ENCODE measurements at regions not wholly inside any gene's neighbourhood (a gene's known extent, or its start where the extent isn't known, plus 50 kb on each side); places are given as distances from the start of the nearest gene placed in this dataset.
A peak's percentile ranks its signal among the peaks of the same experiment; 100 is the strongest.
"Not testable (repeated sequence)": the region's sequence is repeated elsewhere in the genome, so short reads cannot be mapped to it uniquely, and the experiment has no call there.

GRCh38 chr16:86259499-86259898 is 250.8 kb upstream of the FOXF1 start:
- 61 to 83% methylated on average over 4 of the region's 4 CpGs for WGBS, 2 donors
- no peak for DNase-seq
- Histone ChIP-seq H3K27me3 (no peaks in the 10 kb centered on the region), H3K9me3 (no peaks in the 10 kb centered on the region), H3K27ac (peak overlapping the region; percentile 31 to 75 (median 60)), H3K4me1 (peaks cover 0 to 16% (median 10%) of the 10 kb centered on the region in 4 donors), H3K4me3 (no peak overlapping the region), H3K36me3 (no peaks in the 10 kb centered on the region)
- intact Hi-C loops (cut with DNase I): no loop called here
- TF ChIP-seq POLR2AphosphoS5 (IDR thresholded peaks at IDR 0.05) (no peak), CTCF (IDR thresholded peaks at IDR 0.05) (no peak), EP300 (IDR thresholded peaks at IDR 0.05) (no peak), POLR2A (IDR thresholded peaks at IDR 0.05) (no peak)

- WGBS, 2 donors: 78 to 83% methylated on average over 2 of the region's 2 CpGs
- intact Hi-C loops (cut with DNase I): no loop called here
- peaks cover 0 to 16% (median 10%) of the 10 kb centered on the region in 4 donors for H3K4me1 ChIP-seq
- H3K36me3 ChIP-seq: no peaks in the 10 kb centered on the region
- H3K4me3 ChIP-seq: no peak overlapping the region
- no peak for DNase-seq
- H3K27me3 ChIP-seq: no peaks in the 10 kb centered on the region
- H3K27ac ChIP-seq: no peak overlapping the region
- TF ChIP-seq POLR2AphosphoS5 (IDR thresholded peaks at IDR 0.05): no peak
- TF ChIP-seq EP300 (IDR thresholded peaks at IDR 0.05): no peak
- TF ChIP-seq CTCF (IDR thresholded peaks at IDR 0.05): no peak
- TF ChIP-seq POLR2A (IDR thresholded peaks at IDR 0.05): no peak
- no peaks in the 10 kb centered on the region for H3K9me3 ChIP-seq
Observed at GRCh38 chr16:86261379-86261778, 248.9 kb upstream of the FOXF1 start.

- WGBS, 2 donors: 89 to 92% methylated on average over 2 of the region's 3 CpGs
- H3K4me3 ChIP-seq; H3K4me1 ChIP-seq; H3K9me3 ChIP-seq; H3K27me3 ChIP-seq; DNase-seq; H3K27ac ChIP-seq; H3K36me3 ChIP-seq; intact Hi-C loops (cut with DNase I): not testable (repeated sequence)
Observed at GRCh38 chr16:86267657-86268056, 242.7 kb upstream of the FOXF1 start.

GRCh38 chr16:86270696-86271095 is 239.6 kb upstream of the FOXF1 start:
- Histone ChIP-seq H3K4me1 (peaks cover 0 to 7% (median 3%) of the 10 kb centered on the region in 4 donors), H3K4me3 (no peak overlapping the region), H3K36me3 (peaks cover 0 to 4% (median 0%) of the 10 kb centered on the region in 4 donors), H3K27me3 (no peaks in the 10 kb centered on the region), H3K27ac (peak overlapping the region in 3 of 4 donors; percentile 49 to 71 (median 53)), H3K9me3 (no peaks in the 10 kb centered on the region)
- no peak for TF ChIP-seq POLR2A (IDR thresholded peaks at IDR 0.05)
- TF ChIP-seq POLR2AphosphoS5 (IDR thresholded peaks at IDR 0.05): no peak
- no peak for TF ChIP-seq CTCF (IDR thresholded peaks at IDR 0.05)
- TF ChIP-seq EP300 (IDR thresholded peaks at IDR 0.05): no peak
- no peak for DNase-seq
- WGBS, 2 donors: 44 to 56% methylated on average over 7 of the region's 7 CpGs
- intact Hi-C loops (cut with DNase I): no loop called here

GRCh38 chr16:86272744-86273143 is 237.6 kb upstream of the FOXF1 start:
- 87 to 91% methylated on average over 1 of the region's 1 CpG for WGBS, 2 donors
- H3K27ac ChIP-seq: no peak overlapping the region
- H3K9me3 ChIP-seq: no peaks in the 10 kb centered on the region

More at GRCh38 chr16:86272744-86273143, 237.6 kb upstream of the FOXF1 start:
- intact Hi-C loops (cut with DNase I): no loop called here
- H3K27me3 ChIP-seq: no peaks in the 10 kb centered on the region
- no peak for DNase-seq
- H3K4me3 ChIP-seq: no peak overlapping the region
- H3K36me3 ChIP-seq: peaks cover 0 to 4% (median 0%) of the 10 kb centered on the region in 4 donors
- no peak for TF ChIP-seq EP300 (IDR thresholded peaks at IDR 0.05)
- TF ChIP-seq CTCF (IDR thresholded peaks at IDR 0.05): no peak
- TF ChIP-seq POLR2A (IDR thresholded peaks at IDR 0.05): no peak
- TF ChIP-seq POLR2AphosphoS5 (IDR thresholded peaks at IDR 0.05): no peak
- H3K4me1 ChIP-seq: peaks cover 0 to 7% (median 3%) of the 10 kb centered on the region in 4 donors

Data from sigmoid colon (tissue), 6 donors.